H7 (cell line): ENCODE measurements at regions not wholly inside any gene's neighbourhood (a gene's known extent, or its start where the extent isn't known, plus 50 kb on each side); places are given as distances from the start of the nearest gene placed in this dataset.
A peak's percentile ranks its signal among the peaks of the same experiment; 100 is the strongest.
"Not testable (repeated sequence)": the region's sequence is repeated elsewhere in the genome, so short reads cannot be mapped to it uniquely, and the experiment has no call there.

ENCODE experiments used
- DNase-seq: peaks from one replicate; pipeline ENCODE4 v3.0.0; 2012
- H3K27me3 ChIP-seq: 2 replicates; pipeline ENCODE4 v1.6.0; 2011; ENCODE audit warnings: mild to moderate bottlenecking, low read length; ENCODE audit not compliant: control insufficient read depth, insufficient read depth
- H3K36me3 ChIP-seq: replicated peaks from 2 replicates; pipeline ENCODE4 v1.5.1; 2011; ENCODE audit warnings: low read length; ENCODE audit not compliant: control insufficient read depth, insufficient read depth
- H3K4me3 ChIP-seq: 2 replicates; pipeline ENCODE4 v1.5.1; 2011; ENCODE audit warnings: low read depth, mild to moderate bottlenecking, control low read depth, low read length, moderate library complexity; ENCODE audit not compliant: insufficient read depth

- H3K4me3 ChIP-seq, DNase-seq, H3K36me3 ChIP-seq, H3K27me3 ChIP-seq: not testable (repeated sequence)
Measured at GRCh38 chr1:149635290-149635899, 51.7 kb downstream of the PPIAL4C start.

DNA sequence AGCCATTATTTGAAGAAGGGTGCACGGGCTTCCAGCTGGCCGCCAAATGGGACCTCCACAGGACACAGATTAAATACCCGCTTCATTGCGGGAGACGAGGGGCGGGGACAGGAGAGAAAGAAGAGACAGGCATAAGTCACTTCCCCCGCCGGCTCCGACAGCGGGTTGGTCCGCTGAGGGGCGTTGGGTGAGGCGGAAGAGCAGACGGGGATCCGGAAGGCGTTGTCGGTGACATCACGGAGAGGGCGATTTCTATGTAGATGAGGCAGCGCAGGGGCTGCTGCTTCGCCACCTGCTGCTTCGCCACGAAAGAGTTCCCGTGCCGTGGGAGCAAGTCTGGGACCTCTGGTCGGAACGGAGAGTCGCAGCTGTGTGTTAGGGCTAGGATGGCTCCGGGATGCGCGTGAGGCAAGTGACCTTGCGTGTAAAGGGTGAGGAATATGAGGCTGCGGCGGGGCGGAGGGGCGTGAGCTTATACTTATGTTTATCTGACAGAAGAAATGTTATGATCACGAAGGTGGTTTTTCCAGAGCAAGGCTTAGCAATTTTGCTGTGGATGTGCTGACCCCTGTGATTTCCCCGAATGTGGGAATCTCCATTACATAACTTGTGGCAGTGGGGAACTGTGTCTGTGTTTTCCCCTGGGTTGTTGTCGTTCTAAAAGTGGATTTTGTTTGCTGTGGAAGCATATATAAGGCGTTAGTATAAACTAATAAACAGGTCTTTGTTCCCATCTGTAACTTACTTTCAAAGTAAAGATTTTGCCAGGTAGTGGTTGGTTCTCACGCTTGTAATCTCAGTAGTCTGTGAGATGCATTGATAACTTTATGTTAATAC is 52.9 kb downstream of the PPIAL4C start:
- peak; percentile 51 for DNase-seq
- not testable (repeated sequence) for H3K27me3 ChIP-seq, H3K36me3 ChIP-seq
- H3K4me3 ChIP-seq: peak overlapping the region; percentile 39

GRCh38 chr1:149638481-149638880 is 54.8 kb downstream of the PPIAL4C start:
- not testable (repeated sequence) for H3K36me3 ChIP-seq, H3K27me3 ChIP-seq, H3K4me3 ChIP-seq, DNase-seq

- DNase-seq, H3K27me3 ChIP-seq, H3K4me3 ChIP-seq, H3K36me3 ChIP-seq: not testable (repeated sequence)
Measured at GRCh38 chr1:149638901-149639658, 55.4 kb downstream of the PPIAL4C start.

DNA sequence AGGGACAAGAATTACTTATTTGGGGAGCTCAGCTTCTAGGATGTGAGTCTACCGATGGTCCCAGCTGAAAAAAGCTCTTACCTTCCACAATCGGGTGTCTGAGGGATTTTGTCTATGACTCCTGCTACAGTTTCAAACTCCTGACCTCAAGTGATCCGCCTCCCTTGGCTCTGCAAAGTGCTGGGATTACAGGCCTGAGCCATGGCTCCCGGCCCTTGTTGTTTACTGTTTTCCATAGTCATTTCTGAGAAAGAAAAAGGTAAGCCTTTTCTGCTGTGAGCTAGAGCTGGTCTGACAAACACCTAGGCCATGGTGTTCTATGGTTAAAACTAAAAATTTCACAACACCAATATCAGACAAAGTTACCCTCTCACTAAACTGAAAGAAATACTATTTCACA is 57.5 kb downstream of the PPIAL4C start:
- not testable (repeated sequence) for DNase-seq, H3K27me3 ChIP-seq, H3K4me3 ChIP-seq, H3K36me3 ChIP-seq

DNA sequence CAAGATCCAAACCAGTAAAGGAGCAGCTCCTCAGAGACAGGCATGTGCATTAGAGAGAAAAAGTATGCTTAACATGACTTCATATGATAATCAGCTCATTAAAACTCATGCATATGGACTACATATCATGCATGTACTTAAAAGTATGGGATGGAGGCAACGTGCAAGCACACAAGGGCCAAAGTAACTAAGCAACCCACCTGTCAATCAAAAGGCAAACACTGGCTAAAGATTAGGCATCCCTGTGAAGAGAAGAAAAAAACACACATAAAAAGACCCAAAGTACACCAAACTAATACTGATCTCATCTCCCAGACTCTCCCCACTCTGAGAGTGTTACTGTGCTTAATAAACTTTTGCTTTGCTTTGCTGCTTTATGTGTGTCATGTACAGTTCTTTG is 61.2 kb downstream of the PPIAL4C start:
- DNase-seq, H3K27me3 ChIP-seq, H3K36me3 ChIP-seq, H3K4me3 ChIP-seq: not testable (repeated sequence)

DNA sequence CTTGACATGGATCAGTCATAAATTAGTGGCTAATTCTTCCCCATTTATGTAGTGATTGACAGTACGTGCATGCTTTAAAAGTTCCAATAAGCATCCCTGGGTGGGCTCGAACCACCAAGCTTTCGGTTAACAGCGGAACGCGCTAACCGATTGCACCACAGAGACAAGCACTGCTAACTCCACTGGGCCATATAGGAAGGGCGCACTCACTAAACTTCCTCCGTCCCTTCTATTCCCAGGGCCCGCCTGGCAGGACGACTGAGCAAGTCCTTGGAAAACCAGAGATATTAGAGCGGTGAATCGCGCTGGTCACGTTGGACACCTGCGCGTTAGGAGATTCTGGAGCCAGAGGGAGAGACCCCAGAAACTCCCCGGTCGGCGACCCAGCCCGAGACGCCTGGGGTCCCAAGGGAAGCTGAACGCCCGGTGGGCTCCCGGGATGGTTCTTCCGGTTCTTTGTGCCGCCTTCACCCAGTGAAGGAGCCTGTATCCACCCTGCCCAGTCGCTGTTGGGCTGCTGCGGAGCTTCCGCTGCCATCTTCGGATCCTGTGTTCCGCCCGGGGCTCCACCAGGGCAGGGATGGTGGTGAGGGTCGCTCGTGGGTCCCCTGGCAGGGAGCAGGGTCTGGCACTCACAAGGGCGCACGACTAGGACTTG is 62.8 kb downstream of the PPIAL4C start:
- not testable (repeated sequence) for H3K36me3 ChIP-seq, H3K27me3 ChIP-seq, DNase-seq
- H3K4me3 ChIP-seq: peak overlapping the region; percentile 43

DNA sequence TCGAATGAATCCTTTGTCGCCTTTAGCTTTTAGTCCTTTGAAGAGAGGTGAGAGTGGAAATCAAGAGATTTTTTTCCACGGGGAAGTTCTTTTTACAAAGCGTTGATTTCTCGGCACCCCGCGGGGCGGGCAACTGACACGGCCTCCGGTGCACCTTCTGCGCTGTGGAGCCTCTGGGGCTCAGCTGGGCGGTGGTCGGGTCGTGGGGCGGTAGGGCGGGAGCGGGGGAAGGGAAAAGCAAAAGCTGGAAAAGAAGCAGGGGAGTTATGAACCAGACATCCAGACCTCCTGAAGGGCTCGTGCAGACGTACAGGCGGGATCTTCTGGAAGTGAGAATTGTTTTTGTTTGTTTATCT is 63.3 kb downstream of the PPIAL4C start:
- H3K27me3 ChIP-seq, DNase-seq: not testable (repeated sequence)
- peak overlapping the region; percentile 43 for H3K4me3 ChIP-seq

GRCh38 chr1:149657750-149658149 is 74.1 kb downstream of the PPIAL4C start:
- not testable (repeated sequence) for H3K4me3 ChIP-seq, H3K27me3 ChIP-seq, H3K36me3 ChIP-seq, DNase-seq

More for the DNA sequence above, 63.3 kb downstream of the PPIAL4C start:
- H3K36me3 ChIP-seq: not testable (repeated sequence)

- DNase-seq, H3K27me3 ChIP-seq, H3K36me3 ChIP-seq, H3K4me3 ChIP-seq: not testable (repeated sequence)
Measured at GRCh38 chr1:149658175-149658574, 74.5 kb downstream of the PPIAL4C start.

DNA sequence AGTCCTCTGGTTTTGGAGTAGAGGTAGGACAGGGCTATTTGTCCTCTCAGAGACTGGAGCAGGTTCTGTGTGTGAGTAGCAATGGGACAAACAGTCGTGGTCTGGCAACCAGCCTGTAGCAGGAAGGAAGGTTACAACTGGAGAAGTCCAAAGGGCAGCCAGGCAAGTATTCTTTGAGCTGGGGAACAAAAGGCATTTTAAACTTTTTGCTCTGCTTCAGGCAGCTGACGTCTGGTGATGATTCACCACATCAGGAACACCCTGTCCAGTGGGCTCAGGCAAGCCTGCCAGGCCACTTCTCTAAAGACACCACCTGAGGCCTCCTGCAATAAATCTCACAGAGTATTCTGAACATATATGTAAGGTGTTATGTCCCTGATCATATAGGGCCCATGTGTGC is 81.0 kb downstream of the PPIAL4C start:
- H3K27me3 ChIP-seq, H3K4me3 ChIP-seq, H3K36me3 ChIP-seq, DNase-seq: not testable (repeated sequence)

DNA sequence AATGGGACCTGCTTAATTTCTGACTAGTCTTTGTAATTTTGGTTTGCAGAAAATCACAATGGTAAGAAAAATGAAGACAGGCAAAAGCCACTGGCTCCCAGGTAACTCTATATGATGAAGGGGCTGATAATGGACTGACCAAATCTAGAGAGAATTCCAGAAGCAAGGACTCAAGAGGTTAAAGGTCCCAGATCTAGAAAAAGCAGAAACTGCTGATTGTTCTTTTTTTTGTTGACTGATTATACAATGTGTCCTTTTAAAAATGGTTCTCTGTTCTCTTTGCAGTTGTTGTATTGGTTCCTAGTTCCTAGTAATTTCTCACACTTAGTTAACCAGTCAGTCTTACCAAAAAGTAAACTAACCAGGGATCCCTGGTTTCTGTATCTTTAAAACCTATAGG is 81.4 kb downstream of the PPIAL4C start:
- not testable (repeated sequence) for H3K36me3 ChIP-seq, H3K27me3 ChIP-seq, DNase-seq, H3K4me3 ChIP-seq

GRCh38 chr1:149665528-149665927 is 81.9 kb downstream of the PPIAL4C start:
- not testable (repeated sequence) for DNase-seq, H3K27me3 ChIP-seq, H3K36me3 ChIP-seq, H3K4me3 ChIP-seq

- H3K36me3 ChIP-seq, DNase-seq, H3K4me3 ChIP-seq, H3K27me3 ChIP-seq: not testable (repeated sequence)
Measured at GRCh38 chr1:149673231-149673909, 89.7 kb downstream of the PPIAL4C start.
